H1 (cell line): ENCODE measurements at regions not wholly inside any gene's neighbourhood (a gene's known extent, or its start where the extent isn't known, plus 50 kb on each side); places are given as distances from the start of the nearest gene placed in this dataset.

Experiments
- CTCF ChIA-PET: fragments of 300-600 bp; sonication (Branson Sonifier 250); formaldehyde crosslinking; loops from one replicate; lab custom pipeline; 2021; ENCODE audit not compliant: partially characterized antibody; lab: Charles Lee
- POLR2A ChIA-PET: fragments of 300-600 bp; sonication (Branson Sonifier 250); formaldehyde crosslinking; loops from one replicate; lab custom pipeline; 2021; ENCODE audit warnings: inconsistent platforms; ENCODE audit not compliant: partially characterized antibody; lab: Charles Lee
- DNase-seq, 2 experiments: peaks; one replicate each; pipeline versions ENCODE4 v3.0.0 to v3.0.0-alpha.2; 2010 to 2022; ENCODE audit warnings: low spot score in 2 of 2, low read depth in 1 of 2, mixed read lengths in 1 of 2
- FAIRE-seq: peaks from 2 replicates; lab custom pipeline; 2011; peaks lifted over from hg19 to GRCh38; lab: Jason Lieb, UNC
- H2AFZ ChIP-seq: 2 replicates; pipeline ENCODE4 v1.8.1; 2012; ENCODE audit warnings: low read length, inconsistent platforms
- H2AK5ac ChIP-seq: 2 replicates; pipeline ENCODE4 v1.6.1; 2013; ENCODE audit warnings: low read depth, low read length
- H2BK120ac ChIP-seq: replicated peaks from 2 replicates; pipeline ENCODE3; 2013; ENCODE audit warnings: low read depth, low read length, inconsistent platforms
- H2BK12ac ChIP-seq: 2 replicates; pipeline ENCODE4 v1.6.1; 2013; ENCODE audit warnings: low read depth, low read length
- H2BK15ac ChIP-seq: 2 replicates; pipeline ENCODE4 v1.6.1; 2013; ENCODE audit warnings: low read length
- H2BK20ac ChIP-seq: 2 replicates; pipeline ENCODE4 v1.6.1; 2013; ENCODE audit warnings: low read length
- H2BK5ac ChIP-seq: 2 replicates; pipeline ENCODE4 v1.6.1; 2013; ENCODE audit warnings: low read depth, low read length
- H3K14ac ChIP-seq: 2 replicates; pipeline ENCODE4 v1.6.1; 2013; ENCODE audit warnings: inconsistent platforms; ENCODE audit not compliant: insufficient read length
- H3K18ac ChIP-seq: 2 replicates; pipeline ENCODE4 v1.6.1; 2013; ENCODE audit warnings: low read length; ENCODE audit errors: extremely low read depth
- H3K23ac ChIP-seq: 2 replicates; pipeline ENCODE4 v1.6.1; 2013; ENCODE audit warnings: inconsistent platforms; ENCODE audit not compliant: insufficient read length
- H3K23me2 ChIP-seq: 2 replicates; pipeline ENCODE4 v1.6.1; 2013; ENCODE audit warnings: low read depth, low read length
- H3K27ac ChIP-seq: 2 replicates; pipeline ENCODE4 v1.6.1; 2011; ENCODE audit warnings: low read depth, low read length, inconsistent platforms
- H3K27me3 ChIP-seq, 4 experiments: replicated peaks in 1 of 4; 1 replicate in 1 of 4; 2 replicates in 3 of 4; pipeline versions ENCODE4 v1.6.1 to v1.8.1; 2011 to 2013; ENCODE audit warnings: low read length in 3 of 4, mild to moderate bottlenecking in 3 of 4, inconsistent platforms in 2 of 4, mixed read lengths in 2 of 4, moderate library complexity in 1 of 4; ENCODE audit not compliant: control insufficient read depth in 3 of 4, insufficient read depth in 3 of 4; ENCODE audit errors: extremely low read depth in 1 of 4
- H3K36me3 ChIP-seq, 4 experiments: 2 replicates each; pipeline versions ENCODE4 v1.6.1 to v1.8.1; 2011 to 2013; ENCODE audit warnings: mild to moderate bottlenecking in 4 of 4, low read length in 3 of 4, moderate library complexity in 2 of 4, control low read depth in 1 of 4, inconsistent platforms in 1 of 4; ENCODE audit not compliant: insufficient read depth in 4 of 4, control insufficient read depth in 2 of 4
- H3K4ac ChIP-seq: replicated peaks from 2 replicates; pipeline ENCODE3; 2013; ENCODE audit warnings: low read length, low read depth, mixed read lengths, inconsistent platforms; ENCODE audit not compliant: insufficient read length
- H3K4me1 ChIP-seq, 4 experiments: replicated peaks in 1 of 4; 1 replicate in 1 of 4; 2 replicates in 3 of 4; pipeline versions ENCODE4 v1.6.1 to v1.8.1; 2011 to 2013; ENCODE audit warnings: low read length in 3 of 4, inconsistent platforms in 2 of 4, mixed read lengths in 1 of 4; ENCODE audit not compliant: insufficient read depth in 4 of 4, control insufficient read depth in 3 of 4
- H3K4me2 ChIP-seq, 2 experiments: 2 replicates each; pipeline versions ENCODE4 v1.6.1 to v1.8.1; 2011 to 2013; ENCODE audit warnings: low read depth in 2 of 2, low read length in 2 of 2, control low read depth in 1 of 2, inconsistent platforms in 1 of 2, mild to moderate bottlenecking in 1 of 2; ENCODE audit not compliant: insufficient read depth in 1 of 2
- H3K4me3 ChIP-seq, 4 experiments: fragments of 200-600, 300-600 bp in 1 of 4; sonication (generic), shearing (Covaris generic), sonication (Bioruptor Twin) in 1 of 4; 2 replicates each; pipeline versions ENCODE4 v1.5.1 to v1.8.1; 2011 to 2016; ENCODE audit warnings: low read length in 4 of 4, low read depth in 3 of 4, control low read depth in 2 of 4, inconsistent platforms in 2 of 4, mild to moderate bottlenecking in 2 of 4, mixed read lengths in 1 of 4, moderate library complexity in 1 of 4; ENCODE audit not compliant: insufficient read depth in 2 of 4; ENCODE audit errors: extremely low read depth in 1 of 4
- H3K56ac ChIP-seq: replicated peaks from 2 replicates; pipeline ENCODE3; 2013; ENCODE audit warnings: low read depth, mild to moderate bottlenecking, mixed read lengths, low read length, inconsistent platforms; ENCODE audit not compliant: insufficient read length
- H3K79me1 ChIP-seq: 2 replicates; pipeline ENCODE4 v1.6.1; 2013; ENCODE audit warnings: low read depth, low read length, control low read depth
- H3K79me2 ChIP-seq, 2 experiments: 2 replicates each; pipeline versions ENCODE4 v1.6.1 to v1.8.1; 2012 to 2013; ENCODE audit warnings: low read length in 2 of 2, mild to moderate bottlenecking in 2 of 2, inconsistent platforms in 1 of 2; ENCODE audit not compliant: insufficient read depth in 2 of 2, control insufficient read depth in 1 of 2
- H3K9ac ChIP-seq, 4 experiments: replicated peaks in 1 of 4; 1 replicate in 1 of 4; 2 replicates in 3 of 4; pipeline versions ENCODE4 v1.6.1 to v1.8.1; 2011 to 2013; ENCODE audit warnings: low read depth in 3 of 4, low read length in 3 of 4, control low read depth in 2 of 4, mild to moderate bottlenecking in 2 of 4, moderate library complexity in 2 of 4, inconsistent platforms in 1 of 4; ENCODE audit errors: extremely low read depth in 1 of 4
- H3K9me3 ChIP-seq, 2 experiments: 2 replicates each; pipeline versions ENCODE4 v1.6.1 to v1.8.1; 2012 to 2013; ENCODE audit warnings: mild to moderate bottlenecking in 2 of 2, moderate library complexity in 2 of 2, control low read depth in 1 of 2, inconsistent platforms in 1 of 2, low read depth in 1 of 2, low read length in 1 of 2, mixed read lengths in 1 of 2; ENCODE audit not compliant: insufficient read depth in 2 of 2
- H4K20me1 ChIP-seq, 2 experiments: replicated peaks in 1 of 2; 2 replicates each; pipeline versions ENCODE3 to v1.8.1; 2011 to 2013; ENCODE audit warnings: inconsistent platforms in 2 of 2, low read length in 2 of 2, mild to moderate bottlenecking in 1 of 2; ENCODE audit not compliant: insufficient read depth in 2 of 2, control insufficient read depth in 1 of 2
- H4K5ac ChIP-seq: 2 replicates; pipeline ENCODE4 v1.6.1; 2013; ENCODE audit warnings: low read length, low read depth, mixed read lengths, inconsistent platforms; ENCODE audit not compliant: insufficient read length
- H4K8ac ChIP-seq: 2 replicates; pipeline ENCODE4 v1.8.0; 2013; ENCODE audit warnings: mild to moderate bottlenecking, moderate library complexity, low read length, inconsistent platforms; ENCODE audit not compliant: insufficient read depth; ENCODE audit errors: extremely low read depth
- H4K91ac ChIP-seq: replicated peaks from 2 replicates; pipeline ENCODE3; 2013; ENCODE audit warnings: low read length, mixed read lengths, inconsistent platforms; ENCODE audit not compliant: insufficient read length
- CTCF ChIP-seq, 3 experiments: IDR thresholded peaks; 1 replicate in 2 of 3; 2 replicates in 1 of 3; pipeline versions ENCODE4 v1.5.1 to v1.6.1; 2011; ENCODE audit warnings: low read length in 3 of 3, mild to moderate bottlenecking in 3 of 3, inconsistent platforms in 2 of 3, low read depth in 1 of 3, moderate library complexity in 1 of 3; ENCODE audit not compliant: insufficient read depth in 1 of 3; ENCODE audit errors: control extremely low read depth in 1 of 3
- WGBS, 2 experiments: shearing (Covaris generic) in 1 of 2; methylation state at CpG; one replicate each; pipeline versions ENCODE4 v1.1.6 to v1.1.7; 2013 to 2015; ENCODE audit warnings: low lambda C conversion rate in 2 of 2, mixed read lengths in 2 of 2, inconsistent platforms in 1 of 2, low coverage in 1 of 2, missing lambda C conversion rate in 1 of 2; ENCODE audit not compliant: insufficient replicate concordance in 2 of 2, insufficient coverage in 1 of 2, insufficient read length in 1 of 2; ENCODE audit errors: extremely low coverage in 1 of 2, missing lambda C conversion rate in 1 of 2; 5-methylcytosine and 5-hydroxymethylcytosine counted together

- WGBS, 2 experiments, result 85% methylated on average over 4 of the region's 4 CpGs; no CpG with 5 or more reads in 1 of the 2 experiments
These were observed 576.7 kb downstream of the DIPK2A start for GRCh38 chr3:144548346-144548745.

More at GRCh38 chr3:144548346-144548745, 576.7 kb downstream of the DIPK2A start:
- FAIRE-seq (no peak), DNase-seq (no peak)
- TF ChIP-seq CTCF (IDR thresholded peaks at IDR 0.05; ENCODE audit: control extremely low read depth in 1 of 3, insufficient read depth in 1 of 3, low read depth in 1 of 3, low read length in 3 of 3), result no peak
- Histone ChIP-seq H3K27ac (no peak overlapping the region), H3K9ac (no peak overlapping the region), H2BK5ac (no peak overlapping the region), H3K79me2 (no peaks in the 10 kb centered on the region), H2BK20ac (no peak overlapping the region), H3K4me3 (no peak overlapping the region), H3K4me2 (no peak overlapping the region), H4K5ac (no peak overlapping the region), H4K8ac (no peak overlapping the region), H2BK15ac (no peak overlapping the region), H3K4me1 (peaks cover 0 to 9% (median 2%) of the 10 kb centered on the region in 4 experiments; a peak in 4 of 7 replicates), H3K9me3 (no peaks in the 10 kb centered on the region), H3K79me1 (no peaks in the 10 kb centered on the region), H2AK5ac (no peak overlapping the region), H3K36me3 (no peaks in the 10 kb centered on the region), H3K23ac (no peak overlapping the region), H3K23me2 (no peaks in the 10 kb centered on the region), H3K27me3 (no peaks in the 10 kb centered on the region), H3K18ac (no peak overlapping the region), H3K4ac (no peak overlapping the region), H2BK120ac (no peak overlapping the region), H2AFZ (no peak overlapping the region), H4K91ac (no peak overlapping the region), H4K20me1 (no peaks in the 10 kb centered on the region), H3K56ac (no peak overlapping the region), H2BK12ac (no peak overlapping the region), H3K14ac (no peak overlapping the region)
- POLR2A ChIA-PET, result no interaction called here
- CTCF ChIA-PET, result interaction anchor here (1.3 kb wide), 1 partner anchor 12 kb away, joined by 3 read pairs; no protein-coding TSS in a partner anchor
